ENCODE measurements at regions not wholly inside any gene's neighbourhood (a gene's known extent, or its start where the extent isn't known, plus 50 kb on each side); places are given as distances from the start of the nearest gene placed in this dataset.

DNA sequence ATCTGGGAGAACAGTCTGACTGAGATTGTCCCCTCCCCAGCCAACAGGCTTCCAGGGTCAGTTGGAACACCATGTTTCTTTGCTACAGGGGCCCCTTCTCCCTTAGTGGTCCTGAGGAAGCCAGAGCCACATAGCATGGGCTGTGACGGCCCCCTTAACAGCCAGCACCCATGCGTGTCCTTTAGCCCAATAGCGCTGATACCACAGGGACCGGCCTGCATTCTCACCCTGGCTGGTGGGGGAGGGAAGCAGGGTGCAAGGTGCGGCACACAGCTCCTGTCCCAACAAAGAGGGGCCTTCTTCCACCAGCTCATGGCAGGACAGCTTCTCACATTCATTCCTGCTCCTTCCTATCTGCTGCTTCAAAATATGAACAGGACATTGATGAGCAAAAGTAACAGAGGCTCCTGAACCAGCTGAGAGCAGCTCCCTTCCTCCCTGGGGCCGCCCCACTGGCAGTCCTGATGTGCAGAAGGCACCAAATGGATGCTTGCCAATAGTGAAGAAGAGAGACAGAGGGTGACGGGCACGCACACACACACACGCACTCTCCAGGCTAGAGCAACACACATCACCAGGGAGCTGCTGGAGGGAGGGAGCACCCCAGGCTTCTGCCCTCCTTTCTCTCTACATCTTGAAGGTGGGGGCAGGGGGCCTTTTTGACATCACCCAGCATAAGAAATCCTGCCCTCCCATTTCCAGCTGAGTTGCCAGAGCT is 99.4 kb downstream of the CRYAA start:
- H3K4me3 Mint-ChIP-seq (ENCODE audit: unreplicated experiment), result no peak overlapping the region
- no peak for DNase-seq (ENCODE audit: low spot score)
- H3K27ac Mint-ChIP-seq (ENCODE audit: unreplicated experiment), result no peak overlapping the region
- H3K4me1 Mint-ChIP-seq (ENCODE audit: unreplicated experiment), result no peaks in the 10 kb centered on the region
- peaks cover 1% of the 10 kb centered on the region for H3K27me3 Mint-ChIP-seq (ENCODE audit: unreplicated experiment)
- TF ChIP-seq, protein P1, sequence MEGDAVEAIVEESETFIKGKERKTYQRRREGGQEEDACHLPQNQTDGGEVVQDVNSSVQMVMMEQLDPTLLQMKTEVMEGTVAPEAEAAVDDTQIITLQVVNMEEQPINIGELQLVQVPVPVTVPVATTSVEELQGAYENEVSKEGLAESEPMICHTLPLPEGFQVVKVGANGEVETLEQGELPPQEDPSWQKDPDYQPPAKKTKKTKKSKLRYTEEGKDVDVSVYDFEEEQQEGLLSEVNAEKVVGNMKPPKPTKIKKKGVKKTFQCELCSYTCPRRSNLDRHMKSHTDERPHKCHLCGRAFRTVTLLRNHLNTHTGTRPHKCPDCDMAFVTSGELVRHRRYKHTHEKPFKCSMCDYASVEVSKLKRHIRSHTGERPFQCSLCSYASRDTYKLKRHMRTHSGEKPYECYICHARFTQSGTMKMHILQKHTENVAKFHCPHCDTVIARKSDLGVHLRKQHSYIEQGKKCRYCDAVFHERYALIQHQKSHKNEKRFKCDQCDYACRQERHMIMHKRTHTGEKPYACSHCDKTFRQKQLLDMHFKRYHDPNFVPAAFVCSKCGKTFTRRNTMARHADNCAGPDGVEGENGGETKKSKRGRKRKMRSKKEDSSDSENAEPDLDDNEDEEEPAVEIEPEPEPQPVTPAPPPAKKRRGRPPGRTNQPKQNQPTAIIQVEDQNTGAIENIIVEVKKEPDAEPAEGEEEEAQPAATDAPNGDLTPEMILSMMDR (IDR thresholded peaks at IDR 0.05; ENCODE audit: unreplicated experiment), result no peak
- H3K9me3 Mint-ChIP-seq (ENCODE audit: unreplicated experiment), result no peaks in the 10 kb centered on the region
- no peaks in the 10 kb centered on the region for H3K36me3 Mint-ChIP-seq (ENCODE audit: low read depth, unreplicated experiment)

DNA sequence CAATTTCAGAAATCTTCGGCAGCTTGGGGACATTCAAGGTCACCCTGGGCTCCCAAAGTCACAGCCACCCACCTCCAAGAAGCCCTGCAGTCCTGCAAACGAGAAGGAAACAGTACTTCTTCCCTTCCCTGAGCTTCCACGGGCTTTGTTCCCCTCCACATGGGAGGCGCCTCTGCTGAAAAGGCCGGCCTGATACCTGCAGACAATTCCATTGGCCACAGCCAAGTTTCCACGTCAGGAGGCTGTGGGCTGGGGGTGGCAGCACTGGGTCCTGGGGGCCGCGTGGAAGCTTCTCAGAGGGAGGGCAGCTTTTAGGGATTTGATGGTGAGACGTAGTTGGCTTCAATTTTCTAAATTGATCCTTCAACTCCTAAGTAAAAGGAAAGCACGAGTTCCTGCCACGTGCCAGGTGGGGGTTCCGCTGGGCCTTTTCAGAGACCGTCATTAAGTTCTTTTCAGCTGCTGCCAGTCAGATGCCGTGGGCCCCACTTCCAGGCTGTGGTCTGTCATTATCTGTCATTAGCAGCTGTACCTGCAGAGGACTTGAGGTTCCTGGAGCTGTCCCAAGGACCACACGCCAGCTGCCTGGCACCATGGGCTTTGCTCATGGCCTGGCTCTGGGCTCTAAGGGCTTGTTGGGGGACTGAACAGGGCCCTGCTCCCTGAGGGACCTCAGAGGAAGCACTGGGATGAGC is 98.7 kb downstream of the CRYAA start:
- no peak for DNase-seq (ENCODE audit: low spot score)
- no peaks in the 10 kb centered on the region for H3K4me1 Mint-ChIP-seq (ENCODE audit: unreplicated experiment)
- no peaks in the 10 kb centered on the region for H3K36me3 Mint-ChIP-seq (ENCODE audit: low read depth, unreplicated experiment)
- no peak overlapping the region for H3K27ac Mint-ChIP-seq (ENCODE audit: unreplicated experiment)
- TF ChIP-seq, protein P1 (IDR thresholded peaks at IDR 0.05; ENCODE audit: unreplicated experiment), result no peak
- no peak overlapping the region for H3K4me3 Mint-ChIP-seq (ENCODE audit: unreplicated experiment)
- H3K27me3 Mint-ChIP-seq (ENCODE audit: unreplicated experiment), result peaks cover 1% of the 10 kb centered on the region
- no peaks in the 10 kb centered on the region for H3K9me3 Mint-ChIP-seq (ENCODE audit: unreplicated experiment)

DNA sequence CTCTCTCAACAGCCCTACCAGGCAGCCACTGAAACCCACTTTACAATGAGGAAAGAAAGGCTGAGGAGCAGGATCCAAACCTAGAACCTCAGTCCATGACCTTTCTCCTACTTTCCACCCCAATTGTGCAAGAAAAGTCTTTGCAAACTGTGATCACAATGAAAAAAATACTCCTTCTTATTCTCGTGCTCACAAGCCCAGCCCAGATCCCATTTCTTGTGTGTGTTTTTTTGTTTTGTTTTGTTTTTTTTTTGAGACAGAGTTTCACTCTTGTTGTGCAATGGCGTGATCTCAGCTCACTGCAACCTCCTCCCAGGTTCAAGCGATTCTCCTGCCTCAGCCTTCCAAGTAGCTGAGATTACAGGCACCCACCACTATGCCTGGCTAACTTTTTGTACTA is 97.7 kb downstream of the CRYAA start:
- TF ChIP-seq, protein P1 (IDR thresholded peaks at IDR 0.05; ENCODE audit: unreplicated experiment), result no peak
- no peaks in the 10 kb centered on the region for H3K27me3 Mint-ChIP-seq (ENCODE audit: unreplicated experiment)
- DNase-seq (ENCODE audit: low spot score), result no peak
- no peaks in the 10 kb centered on the region for H3K9me3 Mint-ChIP-seq (ENCODE audit: unreplicated experiment)
- H3K4me1 Mint-ChIP-seq (ENCODE audit: unreplicated experiment), result no peaks in the 10 kb centered on the region
- H3K27ac Mint-ChIP-seq (ENCODE audit: unreplicated experiment), result no peak overlapping the region
- H3K4me3 Mint-ChIP-seq (ENCODE audit: unreplicated experiment), result no peak overlapping the region
- no peaks in the 10 kb centered on the region for H3K36me3 Mint-ChIP-seq (ENCODE audit: low read depth, unreplicated experiment)

DNA sequence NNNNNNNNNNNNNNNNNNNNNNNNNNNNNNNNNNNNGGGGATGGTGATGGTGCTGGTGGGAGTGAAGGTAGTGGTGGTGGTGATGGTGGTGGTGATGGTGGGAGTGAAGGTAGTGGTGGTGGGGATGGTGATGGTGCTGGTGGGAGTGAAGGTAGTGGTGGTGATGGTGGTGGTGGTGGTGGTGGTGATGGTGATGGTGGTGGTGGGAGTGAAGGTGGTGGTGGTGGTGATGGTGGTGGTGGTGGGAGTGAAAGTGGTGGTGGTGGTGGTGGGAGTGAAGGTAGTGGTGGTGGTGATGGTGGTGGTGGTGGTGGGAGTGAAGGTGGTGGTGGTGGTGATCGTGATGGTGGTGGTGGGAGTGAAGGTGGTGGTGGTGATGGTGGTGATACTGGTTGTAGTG is 93.6 kb downstream of the CRYAA start:
- H3K4me3 Mint-ChIP-seq (ENCODE audit: unreplicated experiment), result no peak overlapping the region
- no peaks in the 10 kb centered on the region for H3K36me3 Mint-ChIP-seq (ENCODE audit: low read depth, unreplicated experiment)
- DNase-seq (ENCODE audit: low spot score), result no peak
- no peaks in the 10 kb centered on the region for H3K4me1 Mint-ChIP-seq (ENCODE audit: unreplicated experiment)
- H3K27me3 Mint-ChIP-seq (ENCODE audit: unreplicated experiment), result no peaks in the 10 kb centered on the region
- TF ChIP-seq, protein P1 (IDR thresholded peaks at IDR 0.05; ENCODE audit: unreplicated experiment), result no peak
- no peak overlapping the region for H3K27ac Mint-ChIP-seq (ENCODE audit: unreplicated experiment)
- no peaks in the 10 kb centered on the region for H3K9me3 Mint-ChIP-seq (ENCODE audit: unreplicated experiment)
